AML-193 (cell line): ENCODE measurements at regions not wholly inside any gene's neighbourhood (a gene's known extent, or its start where the extent isn't known, plus 50 kb on each side); places are given as distances from the start of the nearest gene placed in this dataset.

ENCODE experiments used
- DNase-seq, 2 experiments: peaks; one replicate each; lab custom pipeline; 2025; lab: John Stamatoyannopoulos, UW

- DNase-seq, result no peak
Observed at GRCh38 chr18:27752944-27753343, 424.0 kb downstream of the CDH2 start.

DNA sequence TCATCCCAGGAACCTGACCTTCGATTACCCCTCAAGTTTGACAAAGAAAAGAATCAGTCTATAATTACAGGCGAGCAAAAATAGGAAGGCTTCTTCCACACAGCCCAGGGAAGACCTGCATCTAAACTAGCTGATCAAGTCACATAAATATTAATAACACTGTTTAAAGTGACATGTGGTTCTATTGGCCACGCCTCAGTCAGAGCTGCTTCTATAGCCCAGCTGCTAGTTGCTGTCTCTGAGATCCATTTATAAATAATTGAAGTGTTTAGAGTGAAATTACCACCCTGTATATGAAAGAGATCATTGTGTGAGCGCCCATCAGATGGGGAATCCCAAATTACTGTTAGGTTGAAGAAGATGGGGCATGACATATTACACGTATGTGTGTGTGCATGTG, 426.0 kb downstream of the CDH2 start:
- no peak for DNase-seq

- DNase-seq, result peak; percentile 10 to 18
Observed at GRCh38 chr18:27750014-27750413, 426.9 kb downstream of the CDH2 start.

GRCh38 chr18:27749194-27749593, 427.7 kb downstream of the CDH2 start:
- no peak for DNase-seq

- DNase-seq, result no peak
Observed at GRCh38 chr18:27746241-27746640, 430.7 kb downstream of the CDH2 start.

- no peak for DNase-seq
Observed at GRCh38 chr18:27735117-27735516, 441.8 kb downstream of the CDH2 start.

- DNase-seq, result no peak
Observed at GRCh38 chr18:27731211-27731610, 445.7 kb downstream of the CDH2 start.

GRCh38 chr18:27728659-27729058, 448.3 kb downstream of the CDH2 start:
- DNase-seq, result no peak

- no peak for DNase-seq
Observed at GRCh38 chr18:27724362-27724761, 452.6 kb downstream of the CDH2 start.

- DNase-seq, result no peak
Observed at GRCh38 chr18:27723168-27723567, 453.8 kb downstream of the CDH2 start.

GRCh38 chr18:27719680-27720079, 457.2 kb downstream of the CDH2 start:
- DNase-seq, result no peak

DNA sequence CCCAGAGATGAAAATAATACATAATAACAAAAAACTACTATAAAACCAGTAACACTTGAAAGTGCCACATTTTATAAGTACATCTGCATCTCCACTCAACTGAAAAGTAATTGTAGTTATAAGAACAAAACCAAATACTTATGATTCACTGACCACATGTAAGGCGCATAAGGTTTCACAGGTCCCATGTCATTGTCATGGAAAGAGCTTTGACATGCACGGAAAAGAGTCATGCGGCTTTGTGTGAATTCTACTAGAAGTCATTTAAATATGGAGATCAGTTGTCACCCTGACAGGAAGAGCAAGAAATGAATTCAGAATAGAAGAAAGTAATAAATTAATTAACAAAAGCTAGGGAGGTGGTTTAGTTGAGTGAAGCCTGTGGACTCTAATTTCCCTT, 459.1 kb downstream of the CDH2 start:
- DNase-seq, result no peak

GRCh38 chr18:27717250-27717649, 459.7 kb downstream of the CDH2 start:
- DNase-seq, result no peak

DNA sequence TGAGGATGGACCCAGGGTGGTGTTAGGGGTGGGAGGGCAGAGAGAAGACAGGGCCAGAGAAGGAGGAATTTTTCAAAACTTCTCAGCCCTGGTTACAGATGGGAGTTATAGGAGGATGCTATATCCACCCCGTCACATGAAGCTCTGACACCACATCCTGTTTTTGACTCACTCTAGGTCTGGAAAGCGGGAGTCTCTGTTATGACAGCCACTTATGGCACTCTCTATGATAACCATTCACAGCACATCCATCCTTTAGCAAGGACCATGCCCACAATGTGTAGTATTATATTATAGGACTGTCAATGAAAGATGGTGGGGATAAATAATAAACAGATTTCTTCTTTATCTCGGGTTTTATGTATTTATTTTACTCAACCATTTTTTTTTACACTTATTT, 461.2 kb downstream of the CDH2 start:
- DNase-seq, result no peak

DNA sequence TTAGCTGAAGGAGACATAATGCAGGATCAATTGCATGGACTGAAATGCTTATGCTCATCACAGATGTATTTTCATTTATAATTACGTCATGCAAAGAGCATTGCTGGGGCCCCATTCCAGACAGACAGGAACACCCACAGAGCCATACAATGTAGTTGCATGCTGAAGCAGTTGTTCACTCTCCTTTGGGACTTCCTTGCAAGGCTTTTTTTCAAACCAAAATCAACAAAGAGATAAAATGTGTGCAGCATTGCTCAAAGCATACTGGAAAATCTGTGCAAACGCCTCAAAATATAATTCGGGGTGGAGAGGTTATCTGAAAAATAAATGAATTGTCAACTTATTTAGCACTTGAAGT, 463.2 kb downstream of the CDH2 start:
- DNase-seq, result no peak

GRCh38 chr18:27713037-27713737, 463.7 kb downstream of the CDH2 start:
- no peak for DNase-seq

- DNase-seq, result no peak
Observed at GRCh38 chr18:27712066-27712465, 464.9 kb downstream of the CDH2 start.

DNA sequence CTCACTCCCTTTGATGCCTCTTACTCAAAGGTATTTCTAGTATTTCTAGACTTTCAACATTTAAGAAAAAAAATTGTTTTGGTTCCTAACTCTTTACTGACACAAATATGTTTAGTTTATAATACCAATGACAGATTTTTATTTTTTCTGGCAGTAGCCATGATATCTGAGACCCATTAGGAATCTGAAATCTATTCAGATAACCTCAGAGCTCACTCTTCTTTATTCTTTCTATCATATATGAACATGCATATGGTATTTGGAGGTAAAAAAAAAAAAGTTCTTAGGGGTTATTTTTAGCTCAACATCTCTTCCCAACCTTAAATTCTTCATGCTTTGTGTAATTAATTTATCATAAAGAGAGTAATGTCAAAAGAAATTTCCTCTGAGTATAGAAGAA, 465.5 kb downstream of the CDH2 start:
- no peak for DNase-seq

- no peak for DNase-seq
Observed at GRCh38 chr18:27709344-27709743, 467.6 kb downstream of the CDH2 start.

- no peak for DNase-seq
Observed at GRCh38 chr18:27707201-27707600, 469.7 kb downstream of the CDH2 start.

- no peak for DNase-seq
Observed at GRCh38 chr18:27704736-27705361, 472.1 kb downstream of the CDH2 start.

DNA sequence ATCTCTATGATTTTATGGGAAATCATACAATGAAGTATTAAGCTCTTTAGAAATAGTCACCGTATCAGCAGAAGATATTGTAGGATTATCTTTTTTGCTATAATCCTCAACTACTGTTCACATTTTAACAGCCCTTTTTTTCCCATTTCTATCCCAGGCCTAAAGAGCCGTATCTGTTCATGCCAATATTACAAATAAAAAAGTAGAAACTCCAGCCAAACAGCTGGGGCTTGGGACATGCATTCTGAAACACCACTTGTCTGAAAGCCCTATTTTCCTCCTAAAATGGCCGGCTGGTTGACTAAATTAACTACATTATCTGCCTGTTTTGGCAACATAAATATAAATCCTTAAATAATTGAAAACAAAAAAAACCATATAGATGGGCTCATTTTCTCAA, 477.8 kb downstream of the CDH2 start:
- DNase-seq, result no peak

DNA sequence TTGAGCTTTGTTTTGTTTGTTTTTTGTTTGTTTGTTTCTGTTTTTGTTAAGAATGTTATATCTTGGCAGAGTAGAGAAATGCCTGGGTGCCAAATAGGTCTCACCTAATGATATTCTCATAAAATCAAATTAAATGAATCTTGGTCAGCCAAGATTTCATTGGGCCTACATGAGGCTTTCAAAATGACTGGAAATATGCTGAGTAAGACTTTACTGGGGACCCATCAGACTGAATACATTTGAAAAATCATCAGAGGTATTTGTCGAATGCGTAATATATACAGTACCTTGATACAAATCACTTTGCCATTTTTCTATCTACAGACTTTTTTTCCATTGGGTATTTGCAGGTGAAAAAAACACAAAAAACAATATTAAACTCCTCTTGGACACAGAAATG, 480.8 kb downstream of the CDH2 start:
- DNase-seq, result no peak

DNA sequence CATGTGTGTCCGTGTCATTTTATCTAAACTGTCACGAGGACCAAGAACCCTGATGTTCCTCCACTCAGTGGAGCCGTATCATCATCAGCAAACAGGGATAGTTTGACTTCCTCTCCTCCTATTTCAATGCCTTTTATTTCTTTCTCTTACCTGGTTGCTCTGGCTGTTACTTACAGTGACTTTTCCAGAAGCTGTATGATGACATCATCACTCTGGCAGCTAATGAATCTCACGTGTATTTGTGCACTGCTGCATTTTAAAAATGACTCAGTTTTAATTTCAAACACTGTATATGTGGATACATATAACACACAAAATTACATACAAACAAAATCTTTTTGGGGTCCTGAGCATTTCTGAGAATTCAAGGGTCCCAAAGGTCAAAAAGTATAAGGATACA, 481.4 kb downstream of the CDH2 start:
- DNase-seq, result no peak
